ENCODE measurements at regions not wholly inside any gene's neighbourhood (a gene's known extent, or its start where the extent isn't known, plus 50 kb on each side); places are given as distances from the start of the nearest gene placed in this dataset.

- Histone ChIP-seq H3K27me3 (replicated peaks in 1 of 4; ENCODE audit: control extremely low read depth in 1 of 4, control insufficient read depth in 3 of 4, insufficient read depth in 4 of 4, low read length in 3 of 4) (no peaks in the 10 kb centered on the region), H3K9ac (ENCODE audit: low read length) (no peak overlapping the region), H2AFZ (ENCODE audit: insufficient read depth, low read depth, low read length, poor library complexity, severe bottlenecking) (no peak overlapping the region), H4K20me1 (ENCODE audit: control insufficient read depth, insufficient read depth, low read length, poor library complexity, severe bottlenecking) (no peaks in the 10 kb centered on the region), H3K79me2 (ENCODE audit: control insufficient read depth, insufficient read depth, low read length) (no peaks in the 10 kb centered on the region), H3K27ac (ENCODE audit: low read length in 2 of 2) (no peak overlapping the region), H3K9me3 (ENCODE audit: control extremely low read depth in 1 of 3, control insufficient read depth in 2 of 3, insufficient read depth in 1 of 3, low read length in 2 of 3) (no peaks in the 10 kb centered on the region), H3K4me3 (ENCODE audit: control extremely low read depth in 1 of 5, extremely low read depth in 1 of 5, insufficient read depth in 1 of 5, low read depth in 2 of 5, low read length in 4 of 5) (no peak overlapping the region), H3K4me2 (replicated peaks; ENCODE audit: low read depth, low read length, poor library complexity, severe bottlenecking) (no peak overlapping the region), H3K4me1 (ENCODE audit: control insufficient read depth in 2 of 2, insufficient read depth in 2 of 2, low read length in 2 of 2) (no peaks in the 10 kb centered on the region), H3K36me3 (replicated peaks in 1 of 2; ENCODE audit: control extremely low read depth in 1 of 2, control insufficient read depth in 1 of 2, extremely low read depth in 1 of 2, insufficient read depth in 2 of 2, low read length in 1 of 2) (no peaks in the 10 kb centered on the region)
- Mint-ChIP-seq H3K4me1 (no peaks in the 10 kb centered on the region), H3K9me3 (ENCODE audit: insufficient read depth) (no peaks in the 10 kb centered on the region), H3K4me3 (no peak overlapping the region), H3K27ac (no peak overlapping the region), H3K27me3 (no peaks in the 10 kb centered on the region)
- no peak for ATAC-seq (ENCODE audit: low read depth)
- ChIA-PET CTCF (no interaction called here), POLR2A (no interaction called here)
- WGBS (ENCODE audit: insufficient coverage) = no CpG with 5 or more reads among the region's 2 CpGs
- intact Hi-C loops (cut with micrococcal nuclease) = no loop called here
- no peak for DNase-seq
- TF ChIP-seq EZH2 (IDR thresholded peaks at IDR 0.05; ENCODE audit: borderline replicate concordance, insufficient read depth, low read depth, low read length, poor library complexity, severe bottlenecking) = no peak
- TF ChIP-seq CTCF (IDR thresholded peaks at IDR 0.05) = no peak
Measured at GRCh38 chr4:86439293-86439692, 79.4 kb upstream of the MAPK10 start.

GRCh38 chr4:86441175-86441936 is 81.5 kb upstream of the MAPK10 start:
- no peak overlapping the region for H3K4me3 ChIP-seq (ENCODE audit: control extremely low read depth in 1 of 5, extremely low read depth in 1 of 5, insufficient read depth in 1 of 5, low read depth in 2 of 5, low read length in 4 of 5)
- no peaks in the 10 kb centered on the region for H4K20me1 ChIP-seq (ENCODE audit: control insufficient read depth, insufficient read depth, low read length, poor library complexity, severe bottlenecking)
- no peaks in the 10 kb centered on the region for H3K27me3 Mint-ChIP-seq
- no peaks in the 10 kb centered on the region for H3K4me1 ChIP-seq (ENCODE audit: control insufficient read depth in 2 of 2, insufficient read depth in 2 of 2, low read length in 2 of 2)
- H3K4me3 Mint-ChIP-seq = no peak overlapping the region
- H3K9me3 Mint-ChIP-seq (ENCODE audit: insufficient read depth) = no peaks in the 10 kb centered on the region
- H2AFZ ChIP-seq (ENCODE audit: insufficient read depth, low read depth, low read length, poor library complexity, severe bottlenecking) = no peak overlapping the region
- no peak overlapping the region for H3K27ac ChIP-seq (ENCODE audit: low read length in 2 of 2)
- CTCF ChIA-PET = no interaction called here
- H3K9me3 ChIP-seq (ENCODE audit: control extremely low read depth in 1 of 3, control insufficient read depth in 2 of 3, insufficient read depth in 1 of 3, low read length in 2 of 3) = no peaks in the 10 kb centered on the region
- no peak overlapping the region for H3K4me2 ChIP-seq (replicated peaks; ENCODE audit: low read depth, low read length, poor library complexity, severe bottlenecking)
- no peaks in the 10 kb centered on the region for H3K27me3 ChIP-seq (replicated peaks in 1 of 4; ENCODE audit: control extremely low read depth in 1 of 4, control insufficient read depth in 3 of 4, insufficient read depth in 4 of 4, low read length in 3 of 4)
- 73% methylated on average over 2 of the region's 3 CpGs for WGBS (ENCODE audit: insufficient coverage)
- H3K9ac ChIP-seq (ENCODE audit: low read length) = no peak overlapping the region
- intact Hi-C loops (cut with micrococcal nuclease) = no loop called here
- DNase-seq = no peak
- no peaks in the 10 kb centered on the region for H3K36me3 ChIP-seq (replicated peaks in 1 of 2; ENCODE audit: control extremely low read depth in 1 of 2, control insufficient read depth in 1 of 2, extremely low read depth in 1 of 2, insufficient read depth in 2 of 2, low read length in 1 of 2)
- ATAC-seq (ENCODE audit: low read depth) = no peak
- no peaks in the 10 kb centered on the region for H3K79me2 ChIP-seq (ENCODE audit: control insufficient read depth, insufficient read depth, low read length)
- TF ChIP-seq CTCF (IDR thresholded peaks at IDR 0.05) = no peak
- no peak for TF ChIP-seq EZH2 (IDR thresholded peaks at IDR 0.05; ENCODE audit: borderline replicate concordance, insufficient read depth, low read depth, low read length, poor library complexity, severe bottlenecking)
- no peak overlapping the region for H3K27ac Mint-ChIP-seq
- no peaks in the 10 kb centered on the region for H3K4me1 Mint-ChIP-seq
- POLR2A ChIA-PET = no interaction called here
